Psoas muscle (tissue), 7 donors: ENCODE measurements at regions not wholly inside any gene's neighbourhood (a gene's known extent, or its start where the extent isn't known, plus 50 kb on each side); places are given as distances from the start of the nearest gene placed in this dataset.

ENCODE experiments used
- ATAC-seq, 4 donors: fragments of 200-7000 bp; cut with Tn5 transposase; one replicate each; pipeline ENCODE4 v1.9.1; 2020; ENCODE audit warnings: moderate library complexity in 3 of 4, mild to moderate bottlenecking in 2 of 4
- DNase-seq, 2 donors: peaks; one replicate each; pipeline ENCODE4 v3.0.0-alpha.2; 2020
- H3K27ac ChIP-seq: fragments of 200-600 bp; one replicate; pipeline ENCODE4 v1.8.0; 2022
- H3K27me3 ChIP-seq, 3 donors: fragments of 200-600 bp in 1 of 3; one replicate each; pipeline versions ENCODE4 v1.6.1 to v1.8.0; 2013 to 2022; ENCODE audit warnings: low read length in 2 of 3, mild to moderate bottlenecking in 2 of 3, moderate library complexity in 1 of 3; ENCODE audit not compliant: insufficient read depth in 3 of 3
- H3K36me3 ChIP-seq, 2 donors: fragments of 200-600 bp in 1 of 2; one replicate each; pipeline versions ENCODE4 v1.6.1 to v1.8.0; 2013 to 2022; ENCODE audit warnings: low read depth in 1 of 2, mild to moderate bottlenecking in 1 of 2, moderate library complexity in 1 of 2; ENCODE audit not compliant: insufficient read depth in 1 of 2
- H3K4me1 ChIP-seq: fragments of 200-600 bp; one replicate; pipeline ENCODE4 v1.8.0; 2022
- H3K4me3 ChIP-seq: fragments of 200-600 bp; one replicate; pipeline ENCODE4 v1.8.0; 2022; ENCODE audit warnings: mild to moderate bottlenecking
- H3K9me3 ChIP-seq: fragments of 200-600 bp; one replicate; pipeline ENCODE4 v1.8.0; 2022
- CTCF ChIP-seq: fragments of 200-600 bp; IDR thresholded peaks from one replicate; pipeline ENCODE4 v1.8.0; 2022; ENCODE audit warnings: antibody characterized with exemption
- WGBS, 3 donors: extraction: QIAGEN DNeasy Blood & Tissue Kit; methylation state at CpG; one replicate each; pipeline versions ENCODE4 v1.1.6 to v1.1.7; 2013; 5-methylcytosine and 5-hydroxymethylcytosine counted together
- intact Hi-C, 2 donors: fragments of 100-400 bp; cut with DNase I; formaldehyde crosslinking; loops; one replicate each; pipeline versions ENCODE4 v1.11.0 to v1.14.2; 2022
- donor health status: healthy with polysubstance abuse.
- donor health status: DM: no; HTN: no; CAD: no; lungs with moderate emphysema.
- donor health status: Bipolar disorder and iron deficiency.
- donor health status: healthy.
- donor health status: DM: yes; HTN: yes; CAD: no.
- donor health status: DM: no; HTN: no; CAD: no.
- donor health status: DM: yes; HTN: yes; CAD: no.

- 46 to 53% (median 49%) methylated on average over 3 of the region's 3 CpGs for WGBS, 3 donors
- DNase-seq (no peak), ATAC-seq (no peak)
- Histone ChIP-seq H3K4me3 (no peak overlapping the region), H3K4me1 (no peaks in the 10 kb centered on the region), H3K27me3 (peaks cover 0 to 12% (median 0%) of the 10 kb centered on the region in 3 donors), H3K36me3 (no peaks in the 10 kb centered on the region), H3K27ac (no peak overlapping the region), H3K9me3 (no peaks in the 10 kb centered on the region)
- intact Hi-C loops = no loop called here
- no peak for TF ChIP-seq CTCF
Observed at GRCh38 chr1:62991152-62991551, 207.2 kb downstream of the ATG4C start.

- H3K27ac ChIP-seq = no peak overlapping the region
- DNase-seq (no peak), ATAC-seq (no peak)
- TF ChIP-seq CTCF = no peak
- no peaks in the 10 kb centered on the region for H3K4me1 ChIP-seq
- no peak overlapping the region for H3K4me3 ChIP-seq
- intact Hi-C loops = no loop called here
- no peaks in the 10 kb centered on the region for H3K9me3 ChIP-seq
- 41 to 51% (median 45%) methylated on average over 5 of the region's 5 CpGs for WGBS, 3 donors
- H3K36me3 ChIP-seq = no peaks in the 10 kb centered on the region
- H3K27me3 ChIP-seq = peaks cover 0 to 18% (median 0%) of the 10 kb centered on the region in 3 donors
Observed at GRCh38 chr1:62993844-62994243, 209.9 kb downstream of the ATG4C start.

GRCh38 chr1:62995173-62995572 lies 211.2 kb downstream of the ATG4C start:
- WGBS, 3 donors = 78 to 87% (median 79%) methylated on average over 4 of the region's 4 CpGs
- H3K9me3 ChIP-seq = no peaks in the 10 kb centered on the region
- ATAC-seq (no peak), DNase-seq (no peak)
- H3K36me3 ChIP-seq = no peaks in the 10 kb centered on the region
- intact Hi-C loops = no loop called here
- no peaks in the 10 kb centered on the region for H3K4me1 ChIP-seq
- no peak for TF ChIP-seq CTCF
- no peak overlapping the region for H3K27ac ChIP-seq
- H3K4me3 ChIP-seq = no peak overlapping the region
- peaks cover 0 to 20% (median 0%) of the 10 kb centered on the region in 3 donors for H3K27me3 ChIP-seq

GRCh38 chr1:62997884-62998283 lies 214.0 kb downstream of the ATG4C start:
- Histone ChIP-seq H3K4me1 (no peaks in the 10 kb centered on the region), H3K27me3 (peaks cover 0 to 20% (median 3%) of the 10 kb centered on the region in 3 donors), H3K27ac (no peak overlapping the region), H3K9me3 (no peaks in the 10 kb centered on the region), H3K36me3 (no peaks in the 10 kb centered on the region), H3K4me3 (no peak overlapping the region)
- WGBS, 3 donors = 37 to 47% (median 46%) methylated on average over 5 of the region's 5 CpGs
- intact Hi-C loops = no loop called here
- DNase-seq = no peak
- no peak for ATAC-seq
- TF ChIP-seq CTCF = no peak

- peaks cover 0 to 20% (median 3%) of the 10 kb centered on the region in 3 donors for H3K27me3 ChIP-seq
- H3K4me1 ChIP-seq = no peaks in the 10 kb centered on the region
- H3K27ac ChIP-seq = no peak overlapping the region
- intact Hi-C loops = no loop called here
- DNase-seq = no peak
- TF ChIP-seq CTCF = no peak
- no peak for ATAC-seq
- H3K36me3 ChIP-seq = no peaks in the 10 kb centered on the region
- 77 to 81% (median 78%) methylated on average over 10 of the region's 10 CpGs for WGBS, 3 donors
- H3K9me3 ChIP-seq = no peaks in the 10 kb centered on the region
- no peak overlapping the region for H3K4me3 ChIP-seq
Observed at GRCh38 chr1:62998845-62999649, 215.1 kb downstream of the ATG4C start.
